Stomach (tissue), 8 donors: ENCODE measurements at regions not wholly inside any gene's neighbourhood (a gene's known extent, or its start where the extent isn't known, plus 50 kb on each side); places are given as distances from the start of the nearest gene placed in this dataset.
A peak's percentile ranks its signal among the peaks of the same experiment; 100 is the strongest.

Source experiments
- DNase-seq, 2 donors: peaks; one replicate each; pipeline versions ENCODE4 v3.0.0 to v3.0.0-alpha.2; 2013 to 2019
- H3K27ac ChIP-seq, 5 donors: fragments of 200-600 bp in 4 of 5; sonication (generic) in 4 of 5; one replicate each; pipeline ENCODE4 v1.5.1; 2013 to 2019; ENCODE audit warnings: mild to moderate bottlenecking in 1 of 5, moderate library complexity in 1 of 5
- H3K27me3 ChIP-seq, 3 donors: fragments of 200-600 bp; sonication (generic); one replicate each; pipeline ENCODE4 v1.5.1; 2017 to 2019; ENCODE audit warnings: mixed run types in 1 of 3
- H3K36me3 ChIP-seq, 4 donors: fragments of 200-600 bp; sonication (generic); 1 replicate in 3 of 4; 2 replicates in 1 of 4; pipeline ENCODE4 v1.5.1; 2016 to 2019
- H3K4me1 ChIP-seq, 4 donors: fragments of 200-600 bp; sonication (generic); one replicate each; pipeline ENCODE4 v1.5.1; 2016 to 2019
- H3K4me3 ChIP-seq, 4 donors: fragments of 200-600 bp; sonication (generic) in 3 of 4; one replicate each; pipeline ENCODE4 v1.5.1; 2016 to 2019; ENCODE audit warnings: mild to moderate bottlenecking in 1 of 4
- H3K9me3 ChIP-seq, 4 donors: fragments of 200-600 bp; sonication (generic); one replicate each; pipeline ENCODE4 v1.5.1; 2016 to 2019
- EP300 ChIP-seq: sonication (generic); formaldehyde crosslinking; IDR thresholded peaks from one replicate; pipeline ENCODE4 v1.6.1; 2017; ENCODE audit warnings: antibody characterized with exemption
- POLR2A ChIP-seq, 4 donors: fragments of 450-650 bp; IDR thresholded peaks; one replicate each; pipeline ENCODE4 v1.6.1; 2016; ENCODE audit warnings: antibody characterized with exemption in 4 of 4, control low read depth in 2 of 4, mild to moderate bottlenecking in 1 of 4, moderate library complexity in 1 of 4
- POLR2AphosphoS5 ChIP-seq, 3 donors: sonication (generic); formaldehyde crosslinking; IDR thresholded peaks; one replicate each; pipeline ENCODE4 v1.6.1; 2016; ENCODE audit warnings: antibody characterized with exemption in 3 of 3
- WGBS, 5 donors: extraction: QIAGEN DNeasy Blood & Tissue Kit in 3 of 5; methylation state at CpG; one replicate each; pipeline versions ENCODE4 v1.1.5 to v1.1.7; 2013 to 2018; 5-methylcytosine and 5-hydroxymethylcytosine counted together
- intact Hi-C: fragments of 100-400 bp; cut with DNase I; formaldehyde crosslinking; loops from one replicate; pipeline ENCODE4 v1.15.1; 2023; ENCODE audit warnings: low total_unique reads
- TF ChIP-seq, protein P1 (sequence below), 7 experiments: fragments of 450-650 bp in 4 of 7; fragments of 200-600 bp in 3 of 7; sonication (generic) in 3 of 7; IDR thresholded peaks; one replicate each; pipeline ENCODE4 v1.5.1; 2016 to 2019; ENCODE audit warnings: antibody characterized with exemption in 7 of 7, control low read depth in 2 of 7, mild to moderate bottlenecking in 1 of 7
- donor health status: healthy with polysubstance abuse.
- donor health status: Bipolar disorder and iron deficiency.
- donor health status: healthy.

DNA sequence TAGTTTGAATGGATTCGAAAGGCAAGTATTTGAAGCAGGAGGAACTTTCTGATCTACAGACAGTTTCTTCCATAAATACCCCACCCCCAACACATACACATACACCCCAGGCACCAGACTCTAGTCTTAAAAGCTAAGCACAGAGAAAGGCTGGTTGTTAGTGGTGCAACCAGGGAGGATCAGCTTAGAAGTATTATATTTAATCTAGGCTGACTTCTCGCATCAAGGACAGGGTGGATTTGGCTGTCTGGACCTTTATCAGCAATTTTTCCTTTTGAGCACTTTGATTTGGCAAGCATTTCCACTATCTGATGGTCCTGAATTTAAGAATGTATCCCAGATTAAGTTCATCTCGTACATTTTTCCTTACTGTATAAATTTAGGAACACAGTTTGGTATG lies 1489.8 kb upstream of the FLRT2 start:
- no peaks in the 10 kb centered on the region for H3K4me1 ChIP-seq
- no peak for DNase-seq
- TF ChIP-seq POLR2A (IDR thresholded peaks at IDR 0.05) (no peak), EP300 (no peak)
- TF ChIP-seq, protein P1, sequence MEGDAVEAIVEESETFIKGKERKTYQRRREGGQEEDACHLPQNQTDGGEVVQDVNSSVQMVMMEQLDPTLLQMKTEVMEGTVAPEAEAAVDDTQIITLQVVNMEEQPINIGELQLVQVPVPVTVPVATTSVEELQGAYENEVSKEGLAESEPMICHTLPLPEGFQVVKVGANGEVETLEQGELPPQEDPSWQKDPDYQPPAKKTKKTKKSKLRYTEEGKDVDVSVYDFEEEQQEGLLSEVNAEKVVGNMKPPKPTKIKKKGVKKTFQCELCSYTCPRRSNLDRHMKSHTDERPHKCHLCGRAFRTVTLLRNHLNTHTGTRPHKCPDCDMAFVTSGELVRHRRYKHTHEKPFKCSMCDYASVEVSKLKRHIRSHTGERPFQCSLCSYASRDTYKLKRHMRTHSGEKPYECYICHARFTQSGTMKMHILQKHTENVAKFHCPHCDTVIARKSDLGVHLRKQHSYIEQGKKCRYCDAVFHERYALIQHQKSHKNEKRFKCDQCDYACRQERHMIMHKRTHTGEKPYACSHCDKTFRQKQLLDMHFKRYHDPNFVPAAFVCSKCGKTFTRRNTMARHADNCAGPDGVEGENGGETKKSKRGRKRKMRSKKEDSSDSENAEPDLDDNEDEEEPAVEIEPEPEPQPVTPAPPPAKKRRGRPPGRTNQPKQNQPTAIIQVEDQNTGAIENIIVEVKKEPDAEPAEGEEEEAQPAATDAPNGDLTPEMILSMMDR (IDR thresholded peaks at IDR 0.05) = no peak
- no peaks in the 10 kb centered on the region for H3K9me3 ChIP-seq
- intact Hi-C loops = no loop called here
- H3K27ac ChIP-seq = no peak overlapping the region
- no peaks in the 10 kb centered on the region for H3K27me3 ChIP-seq
- 61 to 83% (median 71%) methylated on average over 3 of the region's 3 CpGs for WGBS, 5 donors
- H3K36me3 ChIP-seq = no peaks in the 10 kb centered on the region
- no peak overlapping the region for H3K4me3 ChIP-seq

DNA sequence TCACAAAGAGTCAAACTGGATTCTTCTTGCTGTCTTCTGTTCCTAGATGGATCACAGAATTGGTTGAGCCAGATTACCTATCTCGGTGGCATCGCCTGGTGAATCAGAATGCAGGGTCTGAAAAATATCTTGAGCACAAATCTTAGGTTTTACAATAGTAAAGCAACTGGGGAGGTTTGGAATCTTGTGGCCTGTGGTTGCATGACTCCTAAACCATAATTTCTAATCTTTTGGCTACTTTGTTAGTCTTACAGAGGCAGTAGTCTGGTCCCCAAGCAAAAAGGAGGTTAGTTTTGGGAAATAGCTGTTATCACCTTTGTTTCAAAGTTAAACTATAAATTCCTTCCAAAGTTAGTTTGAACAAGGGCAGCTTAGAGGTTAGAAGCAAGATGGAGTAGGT lies 1488.5 kb upstream of the FLRT2 start:
- no peak for DNase-seq
- no peak overlapping the region for H3K4me3 ChIP-seq
- no peaks in the 10 kb centered on the region for H3K9me3 ChIP-seq
- 94 to 96% (median 95%) methylated on average over 2 of the region's 2 CpGs for WGBS, 5 donors
- H3K36me3 ChIP-seq = no peaks in the 10 kb centered on the region
- no peak overlapping the region for H3K27ac ChIP-seq
- TF ChIP-seq POLR2A (IDR thresholded peaks at IDR 0.05) = no peak
- TF ChIP-seq POLR2AphosphoS5 (IDR thresholded peaks at IDR 0.05) = no peak
- no peaks in the 10 kb centered on the region for H3K4me1 ChIP-seq
- intact Hi-C loops = no loop called here
- no peaks in the 10 kb centered on the region for H3K27me3 ChIP-seq

DNA sequence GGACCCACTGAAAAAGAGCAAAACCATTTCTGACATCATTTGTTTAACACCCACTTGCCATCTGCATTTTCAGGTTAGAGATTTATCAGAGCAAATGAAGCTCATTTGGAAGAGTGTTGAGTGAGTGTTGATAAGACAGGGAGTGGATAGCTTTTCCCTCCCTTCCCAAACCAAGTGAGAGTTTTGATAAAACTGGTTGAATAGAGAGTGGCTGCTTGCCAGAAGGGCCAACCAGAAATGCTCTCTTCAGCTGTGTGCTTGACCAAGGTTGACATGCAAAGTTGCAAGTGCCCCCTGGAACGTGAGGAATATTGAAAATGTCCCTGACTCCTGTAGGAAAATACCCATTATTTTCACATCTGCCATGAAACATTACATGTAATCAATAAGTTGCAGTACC lies 1487.0 kb upstream of the FLRT2 start:
- H3K9me3 ChIP-seq = no peaks in the 10 kb centered on the region
- intact Hi-C loops = no loop called here
- no peaks in the 10 kb centered on the region for H3K36me3 ChIP-seq
- no peak overlapping the region for H3K4me3 ChIP-seq
- no peaks in the 10 kb centered on the region for H3K4me1 ChIP-seq
- no peak for DNase-seq
- WGBS, 5 donors = 48 to 74% (median 60%) methylated on average over 1 of the region's 1 CpG
- TF ChIP-seq EP300 (no peak), POLR2A (IDR thresholded peaks at IDR 0.05) (no peak), POLR2AphosphoS5 (IDR thresholded peaks at IDR 0.05) (no peak)
- TF ChIP-seq, protein P1 (IDR thresholded peaks at IDR 0.05) = no peak
- no peaks in the 10 kb centered on the region for H3K27me3 ChIP-seq
- H3K27ac ChIP-seq = no peak overlapping the region

DNA sequence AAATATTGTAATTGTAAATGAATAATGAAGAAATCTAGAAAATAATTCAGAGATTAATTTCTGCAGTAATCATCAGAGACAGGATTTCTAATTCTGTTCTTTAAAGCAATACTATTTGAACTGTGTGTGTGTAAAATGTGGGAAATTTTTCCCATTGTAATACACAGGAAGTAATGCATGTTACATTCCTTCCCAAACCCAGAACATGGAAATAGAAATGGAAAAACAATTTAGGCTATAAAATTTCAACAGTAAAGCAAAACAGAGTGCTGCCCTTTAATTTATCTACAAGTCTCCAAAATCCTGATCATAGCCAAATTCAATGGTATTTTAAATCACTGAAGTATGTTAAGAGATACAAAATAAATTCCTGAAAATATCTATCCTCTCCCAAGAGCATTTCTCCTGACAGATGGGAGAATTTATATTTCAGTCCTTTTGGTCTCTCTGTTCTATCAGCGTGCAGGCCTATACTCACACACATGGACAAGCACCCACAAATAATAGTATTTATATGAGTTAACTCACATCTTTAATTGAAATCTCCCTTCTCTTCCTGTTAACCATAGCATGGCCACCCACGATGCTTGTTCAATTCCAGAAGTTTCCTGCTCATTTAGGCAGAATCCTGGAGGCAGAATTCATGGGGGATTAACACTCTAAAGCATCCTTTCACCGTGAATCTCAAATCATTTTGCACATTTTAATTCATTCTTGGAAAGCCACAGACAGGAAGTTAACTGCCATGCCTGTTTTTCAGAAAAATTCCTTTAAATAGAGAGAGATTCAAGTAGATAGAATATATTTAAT lies 1465.4 kb upstream of the FLRT2 start:
- no peaks in the 10 kb centered on the region for H3K4me1 ChIP-seq
- no peak overlapping the region for H3K27ac ChIP-seq
- no peak overlapping the region for H3K4me3 ChIP-seq
- no peak for TF ChIP-seq POLR2AphosphoS5 (IDR thresholded peaks at IDR 0.05)
- TF ChIP-seq POLR2A (IDR thresholded peaks at IDR 0.05) = no peak
- TF ChIP-seq, protein P1 (IDR thresholded peaks at IDR 0.05) = no peak
- TF ChIP-seq EP300 = no peak
- no peaks in the 10 kb centered on the region for H3K9me3 ChIP-seq
- intact Hi-C loops = no loop called here
- no peaks in the 10 kb centered on the region for H3K27me3 ChIP-seq
- no peaks in the 10 kb centered on the region for H3K36me3 ChIP-seq
- DNase-seq = peak in 1 of 2 donors; percentile 30
- 26 to 66% (median 53%) methylated on average over 3 of the region's 3 CpGs for WGBS, 5 donors

DNA sequence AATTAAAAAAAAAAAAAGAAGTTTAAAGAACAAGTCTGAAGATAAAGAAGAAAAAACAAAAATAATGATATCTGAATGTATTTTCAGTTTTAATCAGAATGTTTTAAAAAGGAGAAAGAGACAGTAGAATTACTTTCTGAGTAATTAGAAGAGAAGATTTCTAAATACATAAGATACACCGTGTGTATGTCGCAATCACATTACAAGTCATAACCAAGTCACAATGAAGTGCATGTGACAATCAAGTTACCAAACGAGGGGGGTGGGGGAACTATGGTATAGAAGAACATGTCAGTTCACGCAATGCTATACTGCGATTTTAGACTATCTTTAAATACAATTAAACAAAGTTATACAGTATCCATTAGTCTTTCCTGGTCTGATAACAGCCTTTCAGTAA lies 1464.1 kb upstream of the FLRT2 start:
- WGBS, 5 donors = 73 to 80% (median 78%) methylated on average over 5 of the region's 5 CpGs
- no peaks in the 10 kb centered on the region for H3K27me3 ChIP-seq
- TF ChIP-seq POLR2AphosphoS5 (IDR thresholded peaks at IDR 0.05) (no peak), POLR2A (IDR thresholded peaks at IDR 0.05) (no peak), EP300 (no peak)
- TF ChIP-seq, protein P1 (IDR thresholded peaks at IDR 0.05) = no peak
- no peak overlapping the region for H3K27ac ChIP-seq
- intact Hi-C loops = no loop called here
- no peaks in the 10 kb centered on the region for H3K4me1 ChIP-seq
- no peaks in the 10 kb centered on the region for H3K9me3 ChIP-seq
- no peak overlapping the region for H3K4me3 ChIP-seq
- DNase-seq = no peak
- H3K36me3 ChIP-seq = no peaks in the 10 kb centered on the region
